Body of pancreas (tissue), 4 donors: ENCODE measurements at regions not wholly inside any gene's neighbourhood (a gene's known extent, or its start where the extent isn't known, plus 50 kb on each side); places are given as distances from the start of the nearest gene placed in this dataset.

ENCODE experiments used
- ATAC-seq: fragments of 150-250 bp; one replicate; pipeline ENCODE4 v1.9.1; 2016
- DNase-seq, 4 donors: peaks; one replicate each; pipeline ENCODE4 v3.0.0-alpha.2; 2019
- H3K27ac ChIP-seq, 4 donors: fragments of 200-600 bp; sonication (generic); 1 replicate in 3 of 4; 2 replicates in 1 of 4; pipeline versions ENCODE4 v1.5.1 to v1.6.1; 2016 to 2019; ENCODE audit warnings: mild to moderate bottlenecking in 1 of 4, mixed read lengths in 1 of 4, moderate library complexity in 1 of 4
- H3K27me3 ChIP-seq, 2 donors: fragments of 200-600 bp; sonication (generic); one replicate each; pipeline ENCODE4 v1.6.0; 2016; ENCODE audit warnings: mild to moderate bottlenecking in 1 of 2
- H3K36me3 ChIP-seq, 2 donors: fragments of 200-600 bp; sonication (generic); replicated peaks in 1 of 2; 2 replicates each; pipeline ENCODE4 v1.5.1; 2016; ENCODE audit warnings: low read depth in 2 of 2; ENCODE audit not compliant: insufficient read depth in 1 of 2
- H3K4me1 ChIP-seq: fragments of 200-600 bp; sonication (generic); one replicate; pipeline ENCODE4 v1.6.0; 2016
- H3K4me3 ChIP-seq, 2 donors: fragments of 200-600 bp; sonication (generic); 1 replicate in 1 of 2; 2 replicates in 1 of 2; pipeline ENCODE4 v1.5.1; 2016 to 2019
- H3K9me3 ChIP-seq, 3 donors: fragments of 200-600 bp; sonication (generic); 1 replicate in 2 of 3; 2 replicates in 1 of 3; pipeline ENCODE4 v1.5.1; 2016
- POLR2A ChIP-seq, 3 donors: fragments of 450-650 bp; IDR thresholded peaks; one replicate each; pipeline ENCODE4 v1.6.1; 2016; ENCODE audit warnings: antibody characterized with exemption in 3 of 3, mild to moderate bottlenecking in 2 of 3
- WGBS, 2 donors: methylation state at CpG; one replicate each; pipeline ENCODE4 v1.1.5; 2017; 5-methylcytosine and 5-hydroxymethylcytosine counted together
- intact Hi-C: fragments of 100-400 bp; cut with DNase I; formaldehyde crosslinking; loops from one replicate; pipeline ENCODE4 v1.15.1; 2023
- TF ChIP-seq, protein P1 (sequence below), 7 experiments: fragments of 450-650 bp in 4 of 7; fragments of 200-600 bp in 3 of 7; sonication (generic) in 3 of 7; IDR thresholded peaks; one replicate each; pipeline ENCODE4 v1.5.1; 2016 to 2019; ENCODE audit warnings: antibody characterized with exemption in 7 of 7

GRCh38 chr10:8418631-8419030 lies 364.1 kb downstream of the GATA3 start:
- Histone ChIP-seq H3K4me3 (no peak overlapping the region), H3K4me1 (no peaks in the 10 kb centered on the region), H3K9me3 (no peaks in the 10 kb centered on the region), H3K27me3 (no peaks in the 10 kb centered on the region), H3K27ac (no peak overlapping the region), H3K36me3 (no peaks in the 10 kb centered on the region)
- ATAC-seq (no peak), DNase-seq (no peak)
- 59 to 81% methylated on average over 4 of the region's 4 CpGs for WGBS, 2 donors
- intact Hi-C loops = no loop called here
- TF ChIP-seq, protein P1, sequence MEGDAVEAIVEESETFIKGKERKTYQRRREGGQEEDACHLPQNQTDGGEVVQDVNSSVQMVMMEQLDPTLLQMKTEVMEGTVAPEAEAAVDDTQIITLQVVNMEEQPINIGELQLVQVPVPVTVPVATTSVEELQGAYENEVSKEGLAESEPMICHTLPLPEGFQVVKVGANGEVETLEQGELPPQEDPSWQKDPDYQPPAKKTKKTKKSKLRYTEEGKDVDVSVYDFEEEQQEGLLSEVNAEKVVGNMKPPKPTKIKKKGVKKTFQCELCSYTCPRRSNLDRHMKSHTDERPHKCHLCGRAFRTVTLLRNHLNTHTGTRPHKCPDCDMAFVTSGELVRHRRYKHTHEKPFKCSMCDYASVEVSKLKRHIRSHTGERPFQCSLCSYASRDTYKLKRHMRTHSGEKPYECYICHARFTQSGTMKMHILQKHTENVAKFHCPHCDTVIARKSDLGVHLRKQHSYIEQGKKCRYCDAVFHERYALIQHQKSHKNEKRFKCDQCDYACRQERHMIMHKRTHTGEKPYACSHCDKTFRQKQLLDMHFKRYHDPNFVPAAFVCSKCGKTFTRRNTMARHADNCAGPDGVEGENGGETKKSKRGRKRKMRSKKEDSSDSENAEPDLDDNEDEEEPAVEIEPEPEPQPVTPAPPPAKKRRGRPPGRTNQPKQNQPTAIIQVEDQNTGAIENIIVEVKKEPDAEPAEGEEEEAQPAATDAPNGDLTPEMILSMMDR (IDR thresholded peaks at IDR 0.05) = no peak
- TF ChIP-seq POLR2A (IDR thresholded peaks at IDR 0.05) = no peak

- ATAC-seq = no peak
- no peak for TF ChIP-seq POLR2A (IDR thresholded peaks at IDR 0.05)
- TF ChIP-seq, protein P1 (IDR thresholded peaks at IDR 0.05) = no peak
These were observed 365.7 kb downstream of the GATA3 start for GRCh38 chr10:8420182-8420581.

DNA sequence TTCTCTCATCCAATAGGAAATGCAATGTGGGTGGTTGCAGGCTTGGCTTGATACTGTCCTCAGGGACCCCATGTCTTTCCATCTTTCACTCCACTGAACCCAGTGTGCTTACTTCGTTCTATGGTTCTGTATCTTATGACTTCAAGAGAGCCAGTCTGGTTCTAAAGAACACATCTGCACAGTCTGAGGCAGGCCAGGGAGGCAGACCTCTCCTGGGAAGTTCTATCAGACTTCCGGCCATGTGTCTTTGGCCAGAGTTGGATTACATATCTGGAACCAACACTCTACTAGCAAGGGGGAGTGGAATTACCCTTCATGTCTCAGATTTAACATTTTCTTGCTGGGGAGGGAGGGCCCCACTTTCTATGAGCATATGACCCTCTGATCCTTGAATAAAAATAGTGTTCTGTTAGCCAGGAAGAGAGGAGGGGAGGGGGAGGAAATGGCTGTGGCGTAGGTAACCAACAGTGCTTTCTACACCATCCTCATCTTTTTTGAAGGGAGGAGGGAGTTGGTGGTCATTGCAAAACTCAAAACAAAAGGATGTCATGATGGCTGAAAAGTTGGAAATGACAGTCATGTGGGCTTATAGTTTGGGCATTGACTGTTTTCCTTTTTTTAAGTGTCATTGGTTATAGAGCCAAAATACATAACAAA lies 370.2 kb downstream of the GATA3 start:
- no peak for DNase-seq
- TF ChIP-seq, protein P1 (IDR thresholded peaks at IDR 0.05) = no peak
- no peak for TF ChIP-seq POLR2A (IDR thresholded peaks at IDR 0.05)
- Histone ChIP-seq H3K4me1 (no peaks in the 10 kb centered on the region), H3K36me3 (no peaks in the 10 kb centered on the region), H3K27me3 (no peaks in the 10 kb centered on the region), H3K27ac (no peak overlapping the region), H3K4me3 (no peak overlapping the region), H3K9me3 (no peaks in the 10 kb centered on the region)
- ATAC-seq = no peak
- intact Hi-C loops = no loop called here
- 58 to 60% methylated on average over 3 of the region's 3 CpGs for whole genome bisulfite sequencing, 2 donors

More at GRCh38 chr10:8420182-8420581, 365.7 kb downstream of the GATA3 start:
- Histone ChIP-seq H3K27me3 (no peaks in the 10 kb centered on the region), H3K4me3 (no peak overlapping the region), H3K36me3 (no peaks in the 10 kb centered on the region), H3K4me1 (no peaks in the 10 kb centered on the region), H3K27ac (no peak overlapping the region), H3K9me3 (no peaks in the 10 kb centered on the region)
- no peak for DNase-seq
- 54 to 56% methylated on average over 2 of the region's 2 CpGs for WGBS, 2 donors
- intact Hi-C loops = no loop called here

DNA sequence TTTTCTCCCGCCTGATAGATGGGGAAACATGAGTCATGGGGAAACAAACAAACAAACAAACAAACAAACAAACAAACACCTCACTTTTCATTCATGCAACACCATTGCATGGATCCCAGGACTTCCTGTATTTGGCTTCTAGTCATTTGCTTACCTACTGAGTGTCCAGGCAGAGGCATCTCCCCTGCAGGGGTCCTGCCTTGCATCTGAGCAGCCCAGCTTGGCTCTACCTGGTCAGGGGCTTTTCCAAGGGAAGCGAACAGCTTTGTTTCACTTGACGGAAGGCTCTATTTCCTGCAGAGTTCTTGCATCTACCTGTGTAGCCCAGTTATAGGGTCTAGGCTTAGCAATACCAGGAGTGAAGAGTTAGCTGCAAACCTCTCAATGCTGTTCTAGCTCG lies 374.2 kb downstream of the GATA3 start:
- intact Hi-C loops = no loop called here
- Histone ChIP-seq H3K27me3 (no peaks in the 10 kb centered on the region), H3K9me3 (no peaks in the 10 kb centered on the region), H3K4me3 (no peak overlapping the region), H3K36me3 (no peaks in the 10 kb centered on the region), H3K4me1 (no peaks in the 10 kb centered on the region), H3K27ac (no peak overlapping the region)
- TF ChIP-seq, protein P1 (IDR thresholded peaks at IDR 0.05) = no peak
- no peak for TF ChIP-seq POLR2A (IDR thresholded peaks at IDR 0.05)
- WGBS, 2 donors = 47 to 49% methylated on average over 4 of the region's 4 CpGs
- no peak for ATAC-seq
- no peak for DNase-seq

GRCh38 chr10:8430321-8430720 lies 375.8 kb downstream of the GATA3 start:
- no peak overlapping the region for H3K27ac ChIP-seq
- H3K4me1 ChIP-seq = no peaks in the 10 kb centered on the region
- WGBS, 2 donors = 16 to 20% methylated on average over 3 of the region's 3 CpGs
- H3K27me3 ChIP-seq = no peaks in the 10 kb centered on the region
- intact Hi-C loops = no loop called here
- no peak overlapping the region for H3K4me3 ChIP-seq
- H3K9me3 ChIP-seq = no peaks in the 10 kb centered on the region
- no peaks in the 10 kb centered on the region for H3K36me3 ChIP-seq
- no peak for TF ChIP-seq POLR2A (IDR thresholded peaks at IDR 0.05)
- TF ChIP-seq, protein P1 (IDR thresholded peaks at IDR 0.05) = no peak
- no peak for DNase-seq
- no peak for ATAC-seq
